ENCODE measurements at regions not wholly inside any gene's neighbourhood (a gene's known extent, or its start where the extent isn't known, plus 50 kb on each side); places are given as distances from the start of the nearest gene placed in this dataset.

DNA sequence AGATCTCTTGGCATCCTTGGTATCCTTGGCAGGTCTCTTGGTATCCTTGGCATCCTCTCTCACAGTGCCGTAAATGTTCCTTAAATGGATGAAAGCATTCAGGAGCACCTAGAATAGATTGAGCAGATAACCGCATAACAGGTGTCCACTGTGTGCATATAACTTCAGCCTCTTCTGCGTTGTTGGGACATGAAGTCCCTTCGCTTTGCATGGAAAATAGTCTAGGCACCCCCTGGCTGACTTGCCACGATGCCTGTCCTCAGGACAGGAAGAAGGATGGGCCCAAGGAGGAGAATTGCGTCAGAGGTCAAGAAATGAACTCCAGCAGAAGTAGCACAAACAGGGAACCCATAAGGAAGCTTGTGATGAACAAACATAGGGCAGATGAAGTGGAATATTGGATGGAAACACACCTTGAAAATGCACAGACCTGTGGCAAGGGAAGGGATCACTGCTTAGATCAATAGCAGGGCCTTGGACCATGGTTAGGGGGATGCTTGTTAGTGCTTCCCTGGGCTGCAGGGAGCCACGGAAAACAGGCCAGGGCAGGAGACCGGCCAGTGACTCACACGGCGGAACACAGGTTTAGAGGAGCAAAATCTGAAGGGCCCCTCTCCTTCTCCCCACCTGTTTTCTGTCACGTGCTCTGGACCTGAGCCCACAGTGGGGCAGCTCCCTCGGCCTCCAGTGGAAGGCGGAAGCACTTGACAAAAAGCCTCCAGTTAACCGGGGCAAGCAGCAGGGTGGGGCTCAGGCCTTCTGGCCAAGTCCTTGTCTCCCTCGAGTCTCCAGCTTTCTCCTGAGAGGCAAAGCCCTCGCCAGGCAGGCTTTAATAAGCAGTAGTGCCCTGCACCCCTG, 99.2 kb upstream of the ASAP2 start:
- TF ChIP-seq, protein P1, sequence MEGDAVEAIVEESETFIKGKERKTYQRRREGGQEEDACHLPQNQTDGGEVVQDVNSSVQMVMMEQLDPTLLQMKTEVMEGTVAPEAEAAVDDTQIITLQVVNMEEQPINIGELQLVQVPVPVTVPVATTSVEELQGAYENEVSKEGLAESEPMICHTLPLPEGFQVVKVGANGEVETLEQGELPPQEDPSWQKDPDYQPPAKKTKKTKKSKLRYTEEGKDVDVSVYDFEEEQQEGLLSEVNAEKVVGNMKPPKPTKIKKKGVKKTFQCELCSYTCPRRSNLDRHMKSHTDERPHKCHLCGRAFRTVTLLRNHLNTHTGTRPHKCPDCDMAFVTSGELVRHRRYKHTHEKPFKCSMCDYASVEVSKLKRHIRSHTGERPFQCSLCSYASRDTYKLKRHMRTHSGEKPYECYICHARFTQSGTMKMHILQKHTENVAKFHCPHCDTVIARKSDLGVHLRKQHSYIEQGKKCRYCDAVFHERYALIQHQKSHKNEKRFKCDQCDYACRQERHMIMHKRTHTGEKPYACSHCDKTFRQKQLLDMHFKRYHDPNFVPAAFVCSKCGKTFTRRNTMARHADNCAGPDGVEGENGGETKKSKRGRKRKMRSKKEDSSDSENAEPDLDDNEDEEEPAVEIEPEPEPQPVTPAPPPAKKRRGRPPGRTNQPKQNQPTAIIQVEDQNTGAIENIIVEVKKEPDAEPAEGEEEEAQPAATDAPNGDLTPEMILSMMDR (IDR thresholded peaks at IDR 0.05): no peak
- no peak for TF ChIP-seq ZFX (IDR thresholded peaks at IDR 0.05; ENCODE audit: borderline replicate concordance)

Measured in 22Rv1 (cell line).